ENCODE measurements at regions not wholly inside any gene's neighbourhood (a gene's known extent, or its start where the extent isn't known, plus 50 kb on each side); places are given as distances from the start of the nearest gene placed in this dataset.
"Not testable (repeated sequence)": the region's sequence is repeated elsewhere in the genome, so short reads cannot be mapped to it uniquely, and the experiment has no call there.

DNA sequence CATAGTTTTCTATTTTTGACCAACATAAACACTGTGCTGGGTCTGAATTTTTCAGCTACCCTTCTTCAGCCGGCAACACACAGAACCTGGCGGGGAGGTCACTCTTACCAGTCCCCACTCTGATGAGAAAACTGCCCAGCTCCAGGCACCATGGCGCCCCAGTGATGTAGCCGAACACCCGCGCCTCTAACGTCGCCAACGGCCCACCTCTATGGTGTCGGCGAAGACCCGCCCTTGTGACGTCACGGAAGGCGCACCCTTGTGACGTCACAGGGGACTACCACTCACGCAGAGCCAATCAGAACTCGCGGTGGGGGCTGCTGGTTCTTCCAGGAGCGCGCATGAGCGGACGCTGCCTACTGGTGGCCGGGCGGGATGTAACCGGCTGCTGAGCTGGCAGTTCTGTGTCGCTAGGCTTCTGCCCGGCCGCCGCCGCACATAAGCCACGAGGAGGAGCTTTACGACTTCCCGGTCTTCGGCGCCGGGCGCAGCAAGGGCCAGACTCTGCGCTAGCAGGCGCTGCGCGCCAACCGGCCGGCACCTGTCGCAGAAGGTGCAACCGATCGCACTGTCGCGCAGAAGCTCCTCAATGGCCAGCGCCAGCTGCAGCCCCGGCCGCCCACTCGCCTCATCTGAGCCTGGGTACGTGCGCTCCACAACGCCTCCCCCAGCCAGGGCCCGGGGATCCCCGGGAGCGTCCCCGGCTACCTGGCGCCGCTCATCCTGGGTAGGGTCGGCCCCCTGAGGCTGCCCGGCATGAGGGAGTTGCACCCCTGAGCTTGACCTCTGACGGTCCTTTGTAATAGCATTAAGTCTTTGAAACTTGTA is 92.2 kb upstream of the OR4F16 start:
- TF ChIP-seq, protein P1, sequence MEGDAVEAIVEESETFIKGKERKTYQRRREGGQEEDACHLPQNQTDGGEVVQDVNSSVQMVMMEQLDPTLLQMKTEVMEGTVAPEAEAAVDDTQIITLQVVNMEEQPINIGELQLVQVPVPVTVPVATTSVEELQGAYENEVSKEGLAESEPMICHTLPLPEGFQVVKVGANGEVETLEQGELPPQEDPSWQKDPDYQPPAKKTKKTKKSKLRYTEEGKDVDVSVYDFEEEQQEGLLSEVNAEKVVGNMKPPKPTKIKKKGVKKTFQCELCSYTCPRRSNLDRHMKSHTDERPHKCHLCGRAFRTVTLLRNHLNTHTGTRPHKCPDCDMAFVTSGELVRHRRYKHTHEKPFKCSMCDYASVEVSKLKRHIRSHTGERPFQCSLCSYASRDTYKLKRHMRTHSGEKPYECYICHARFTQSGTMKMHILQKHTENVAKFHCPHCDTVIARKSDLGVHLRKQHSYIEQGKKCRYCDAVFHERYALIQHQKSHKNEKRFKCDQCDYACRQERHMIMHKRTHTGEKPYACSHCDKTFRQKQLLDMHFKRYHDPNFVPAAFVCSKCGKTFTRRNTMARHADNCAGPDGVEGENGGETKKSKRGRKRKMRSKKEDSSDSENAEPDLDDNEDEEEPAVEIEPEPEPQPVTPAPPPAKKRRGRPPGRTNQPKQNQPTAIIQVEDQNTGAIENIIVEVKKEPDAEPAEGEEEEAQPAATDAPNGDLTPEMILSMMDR (IDR thresholded peaks at IDR 0.05) = not testable (repeated sequence)
- TF ChIP-seq, protein P2, sequence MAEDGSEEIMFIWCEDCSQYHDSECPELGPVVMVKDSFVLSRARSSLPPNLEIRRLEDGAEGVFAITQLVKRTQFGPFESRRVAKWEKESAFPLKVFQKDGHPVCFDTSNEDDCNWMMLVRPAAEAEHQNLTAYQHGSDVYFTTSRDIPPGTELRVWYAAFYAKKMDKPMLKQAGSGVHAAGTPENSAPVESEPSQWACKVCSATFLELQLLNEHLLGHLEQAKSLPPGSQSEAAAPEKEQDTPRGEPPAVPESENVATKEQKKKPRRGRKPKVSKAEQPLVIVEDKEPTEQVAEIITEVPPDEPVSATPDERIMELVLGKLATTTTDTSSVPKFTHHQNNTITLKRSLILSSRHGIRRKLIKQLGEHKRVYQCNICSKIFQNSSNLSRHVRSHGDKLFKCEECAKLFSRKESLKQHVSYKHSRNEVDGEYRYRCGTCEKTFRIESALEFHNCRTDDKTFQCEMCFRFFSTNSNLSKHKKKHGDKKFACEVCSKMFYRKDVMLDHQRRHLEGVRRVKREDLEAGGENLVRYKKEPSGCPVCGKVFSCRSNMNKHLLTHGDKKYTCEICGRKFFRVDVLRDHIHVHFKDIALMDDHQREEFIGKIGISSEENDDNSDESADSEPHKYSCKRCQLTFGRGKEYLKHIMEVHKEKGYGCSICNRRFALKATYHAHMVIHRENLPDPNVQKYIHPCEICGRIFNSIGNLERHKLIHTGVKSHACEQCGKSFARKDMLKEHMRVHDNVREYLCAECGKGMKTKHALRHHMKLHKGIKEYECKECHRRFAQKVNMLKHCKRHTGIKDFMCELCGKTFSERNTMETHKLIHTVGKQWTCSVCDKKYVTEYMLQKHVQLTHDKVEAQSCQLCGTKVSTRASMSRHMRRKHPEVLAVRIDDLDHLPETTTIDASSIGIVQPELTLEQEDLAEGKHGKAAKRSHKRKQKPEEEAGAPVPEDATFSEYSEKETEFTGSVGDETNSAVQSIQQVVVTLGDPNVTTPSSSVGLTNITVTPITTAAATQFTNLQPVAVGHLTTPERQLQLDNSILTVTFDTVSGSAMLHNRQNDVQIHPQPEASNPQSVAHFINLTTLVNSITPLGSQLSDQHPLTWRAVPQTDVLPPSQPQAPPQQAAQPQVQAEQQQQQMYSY (CRISPR knock-in tag; IDR thresholded peaks at IDR 0.05) = not testable (repeated sequence)
- not testable (repeated sequence) for TF ChIP-seq JUN (CRISPR knock-in tag; IDR thresholded peaks at IDR 0.05)
